Putamen (tissue), 1 donor: ENCODE measurements at regions not wholly inside any gene's neighbourhood (a gene's known extent, or its start where the extent isn't known, plus 50 kb on each side); places are given as distances from the start of the nearest gene placed in this dataset.
"Not testable (repeated sequence)": the region's sequence is repeated elsewhere in the genome, so short reads cannot be mapped to it uniquely, and the experiment has no call there.

ENCODE experiments used
- DNase-seq: peaks from one replicate; pipeline ENCODE4 v3.0.0-alpha.2; 2016; ENCODE audit warnings: low spot score

DNA sequence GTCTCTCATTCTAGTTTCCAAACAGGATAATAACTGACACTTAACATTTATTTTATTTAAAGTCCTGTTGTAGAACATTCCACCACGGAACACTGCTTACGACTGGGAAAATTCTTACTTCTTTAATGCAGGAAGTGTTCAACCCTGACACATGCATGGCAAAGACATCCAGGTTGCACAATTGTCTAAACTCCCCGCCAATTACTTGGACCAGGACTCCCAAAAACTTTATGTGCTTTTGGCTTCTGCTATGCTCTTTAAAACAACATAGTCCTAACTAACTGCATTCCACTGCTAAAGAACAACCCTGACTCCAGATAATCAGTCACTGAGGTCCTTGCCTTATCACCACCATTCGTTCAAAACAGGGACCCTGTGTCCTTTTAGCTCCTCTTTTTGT is 995.8 kb downstream of the LTN1 start:
- DNase-seq, result not testable (repeated sequence)

DNA sequence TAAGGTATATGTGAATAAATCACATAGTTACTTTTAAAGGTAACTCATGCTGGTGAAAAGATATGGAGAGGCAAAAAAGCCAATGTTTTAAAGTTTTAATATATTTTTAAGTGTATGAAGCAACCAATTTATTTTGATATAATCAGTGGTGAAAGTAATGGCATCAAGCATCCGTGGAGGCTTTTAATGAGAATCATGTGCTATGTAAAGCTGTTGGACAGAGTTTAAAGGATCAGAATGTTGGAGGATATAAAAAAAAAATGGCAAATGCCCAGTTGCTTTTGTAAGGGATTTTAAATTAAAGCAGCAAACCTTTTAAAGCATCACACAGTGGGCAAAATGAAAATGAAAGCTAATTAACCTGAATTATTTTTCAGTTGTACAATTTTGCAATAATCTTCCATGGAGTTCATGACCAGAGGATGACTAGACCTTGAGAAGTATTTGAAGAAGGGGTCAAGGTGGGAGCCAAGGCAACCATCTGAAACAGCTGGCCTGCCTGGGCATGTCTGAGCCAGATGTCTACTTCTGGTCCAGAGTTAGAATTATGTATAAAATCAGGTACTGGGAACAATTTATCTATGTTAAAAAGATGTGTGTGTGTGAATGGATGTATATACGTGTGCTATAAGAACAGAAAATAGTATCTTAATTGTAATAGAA is 1007.9 kb downstream of the LTN1 start:
- not testable (repeated sequence) for DNase-seq

DNA sequence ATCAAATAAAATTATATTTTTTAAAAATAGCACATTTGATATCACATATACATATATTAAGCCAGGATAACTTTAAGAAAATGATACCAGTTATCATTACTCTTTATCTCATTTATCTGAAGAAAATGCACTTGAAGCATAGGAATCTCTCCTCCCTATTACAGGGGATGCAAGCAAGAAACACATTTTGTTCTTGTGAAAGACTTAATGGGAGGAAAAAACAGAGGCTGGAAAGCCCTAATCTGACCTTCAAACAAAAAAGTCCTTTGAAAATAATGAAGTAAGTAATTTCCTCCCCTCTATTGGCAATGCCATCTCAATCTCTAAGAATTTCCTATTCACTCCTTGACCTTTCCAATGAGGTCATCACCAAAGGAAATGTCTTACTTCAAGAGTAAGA is 1012.6 kb upstream of the ADAMTS5 start:
- not testable (repeated sequence) for DNase-seq

DNA sequence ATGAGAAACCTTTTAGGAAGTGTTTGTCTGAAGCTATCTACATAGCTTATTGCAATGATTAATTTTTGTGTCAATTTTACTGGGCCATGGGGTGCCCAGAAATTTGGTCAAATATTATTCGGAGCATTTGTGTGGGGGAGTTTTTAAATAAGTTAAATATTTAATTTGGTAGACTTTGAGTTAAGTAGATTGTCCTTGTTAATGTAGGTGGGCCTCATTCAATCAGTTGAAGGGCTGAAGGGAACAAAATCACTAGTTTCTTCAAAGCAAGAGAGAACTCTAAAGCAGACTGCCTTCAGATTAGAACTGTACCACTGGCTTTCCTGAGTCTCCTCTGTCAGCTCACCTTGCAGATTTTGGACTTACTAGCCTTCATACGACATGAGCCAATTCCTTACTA is 1008.6 kb upstream of the ADAMTS5 start:
- DNase-seq, result no peak

DNA sequence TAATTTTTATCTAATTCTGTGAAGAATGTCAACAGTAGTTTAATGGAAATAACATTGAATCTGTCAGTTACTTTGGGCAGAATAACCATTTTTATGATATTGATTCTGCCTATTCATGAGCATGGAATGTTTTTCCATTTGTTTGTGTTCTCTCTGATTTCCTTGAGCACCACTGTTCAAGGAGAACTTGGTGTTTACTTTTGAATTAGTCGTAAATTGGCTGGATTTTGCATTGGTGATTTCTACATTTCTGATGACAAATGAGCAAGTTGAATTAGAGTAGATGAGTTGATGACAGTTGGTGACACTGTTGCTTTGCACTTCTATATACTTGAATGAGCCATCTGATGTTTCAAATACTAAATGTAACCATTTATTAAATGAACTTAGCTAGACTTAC is 1007.3 kb upstream of the ADAMTS5 start:
- not testable (repeated sequence) for DNase-seq

DNA sequence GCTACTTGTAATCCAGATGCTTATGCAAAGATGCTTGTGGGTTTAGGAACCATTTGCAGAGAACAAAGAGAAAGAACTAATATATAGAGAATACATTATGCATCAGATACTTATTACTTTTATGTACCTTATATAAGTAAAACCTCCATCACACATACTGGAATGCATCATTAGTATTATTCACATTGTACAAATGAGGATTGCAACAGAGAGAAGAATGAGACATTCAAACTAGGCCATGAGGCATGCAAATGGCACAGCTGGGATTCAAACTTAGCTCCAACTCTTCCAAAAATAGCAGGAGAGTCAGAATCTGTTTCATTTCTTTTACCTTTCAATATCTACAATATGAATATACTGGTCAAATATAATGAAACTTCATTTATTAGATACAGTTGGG is 1001.4 kb upstream of the ADAMTS5 start:
- not testable (repeated sequence) for DNase-seq

DNA sequence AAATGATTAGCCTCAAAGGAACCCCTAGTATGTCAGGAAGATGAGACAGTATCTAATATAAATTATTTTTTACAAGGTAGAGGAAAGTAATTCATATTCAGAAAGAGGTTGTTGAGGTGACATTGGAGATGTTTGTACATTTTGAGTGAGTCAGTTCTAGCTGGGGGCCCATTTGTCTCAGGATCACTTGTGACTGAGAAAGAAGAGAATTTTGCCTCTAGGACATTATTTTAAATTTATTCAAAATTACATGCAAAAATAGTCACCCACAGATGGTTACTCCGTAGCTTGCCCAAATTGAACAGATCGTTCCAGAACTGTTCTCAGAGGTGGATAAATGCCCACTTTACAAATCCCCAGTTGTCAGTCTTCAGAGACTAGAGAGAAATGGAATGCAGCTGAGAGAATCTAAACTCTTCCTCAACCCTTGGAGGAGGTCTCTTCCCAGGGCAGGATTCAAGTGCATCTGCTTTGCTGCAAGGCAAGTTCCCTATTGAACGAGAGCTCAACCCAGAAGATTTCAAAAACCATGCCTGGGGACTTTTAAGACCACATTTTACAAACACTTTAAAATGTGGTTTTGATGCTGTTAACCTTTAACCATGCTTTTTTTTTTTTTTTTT is 987.8 kb upstream of the ADAMTS5 start:
- no peak for DNase-seq

DNA sequence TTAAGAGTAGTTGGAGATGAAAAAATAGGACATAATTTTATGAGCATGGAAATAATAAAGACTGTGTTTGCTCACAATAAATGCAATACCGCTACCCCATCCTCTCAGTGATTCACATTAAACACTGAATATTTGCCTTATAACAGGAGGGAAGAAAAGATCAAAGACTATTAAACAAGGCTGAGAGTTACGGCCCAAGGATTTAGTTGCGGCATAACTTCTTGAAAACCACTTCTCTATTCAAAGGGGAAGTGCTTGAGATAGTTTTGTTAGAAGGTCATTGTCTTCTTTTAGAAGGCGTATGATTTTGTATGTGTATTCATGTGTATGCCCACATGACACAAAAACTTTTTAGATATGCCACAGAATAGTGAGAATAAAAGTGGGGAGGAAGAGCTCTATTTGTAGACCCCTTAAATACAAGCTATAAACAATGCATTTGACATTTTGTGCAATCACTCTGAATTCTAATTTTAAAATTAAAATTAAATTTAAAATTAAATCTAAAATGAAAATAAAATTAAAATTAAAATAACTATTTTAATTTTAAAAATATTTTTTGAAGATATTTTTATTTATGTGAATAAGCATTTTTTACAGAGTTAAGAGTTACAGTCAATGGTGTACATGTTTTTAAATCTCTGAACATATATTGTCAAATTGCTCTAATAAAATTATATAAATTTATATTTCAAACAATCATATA is 986.6 kb upstream of the ADAMTS5 start:
- DNase-seq, result no peak

DNA sequence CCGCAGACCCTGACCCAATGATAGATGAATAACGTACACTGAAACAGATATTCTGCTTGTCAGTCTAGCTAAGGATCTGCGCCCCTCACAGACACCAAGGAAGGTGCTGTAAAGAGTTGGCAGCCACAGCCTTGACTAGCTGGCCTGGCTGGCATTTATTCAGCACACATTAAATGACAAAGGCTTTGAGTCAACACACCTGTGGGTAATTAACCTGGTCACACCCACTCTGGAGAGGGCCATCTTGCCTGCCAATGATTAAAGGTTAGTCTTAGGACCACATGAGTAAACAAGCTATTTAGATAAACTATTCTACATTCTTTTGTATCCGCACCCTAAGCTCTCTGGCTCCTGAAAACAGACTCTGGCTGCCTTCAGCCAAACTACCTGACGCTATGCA is 982.2 kb upstream of the ADAMTS5 start:
- DNase-seq, result not testable (repeated sequence)

DNA sequence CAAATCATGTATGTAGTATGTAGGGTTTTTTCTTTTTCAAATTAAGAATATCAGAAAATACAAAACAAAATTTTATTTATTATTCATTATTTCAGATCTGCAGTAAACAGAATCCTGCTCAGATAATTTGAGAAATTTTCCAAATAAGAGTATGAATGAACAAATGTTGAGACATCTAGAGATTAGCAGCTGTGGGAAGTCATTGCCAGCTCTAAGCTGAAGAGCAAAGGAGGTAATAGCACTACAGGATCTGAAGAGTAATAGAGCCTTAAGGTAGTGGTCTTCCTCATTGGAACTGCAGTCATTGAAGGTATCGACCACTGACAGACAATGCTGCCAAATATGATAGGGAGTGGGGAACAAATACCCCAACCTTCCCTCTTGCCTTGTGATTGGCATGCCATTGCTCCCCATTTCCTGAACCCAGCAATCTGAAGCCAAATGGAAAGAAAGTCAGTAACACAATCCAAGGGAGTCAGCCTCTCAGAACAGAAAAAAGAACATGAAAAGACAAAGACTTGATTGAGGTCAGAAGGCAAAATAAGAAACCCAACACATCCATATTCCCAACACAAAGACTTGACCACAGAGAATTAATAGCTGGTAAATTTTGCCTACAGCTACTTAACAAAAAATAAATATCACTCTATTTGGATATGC is 963.4 kb upstream of the ADAMTS5 start:
- not testable (repeated sequence) for DNase-seq

DNA sequence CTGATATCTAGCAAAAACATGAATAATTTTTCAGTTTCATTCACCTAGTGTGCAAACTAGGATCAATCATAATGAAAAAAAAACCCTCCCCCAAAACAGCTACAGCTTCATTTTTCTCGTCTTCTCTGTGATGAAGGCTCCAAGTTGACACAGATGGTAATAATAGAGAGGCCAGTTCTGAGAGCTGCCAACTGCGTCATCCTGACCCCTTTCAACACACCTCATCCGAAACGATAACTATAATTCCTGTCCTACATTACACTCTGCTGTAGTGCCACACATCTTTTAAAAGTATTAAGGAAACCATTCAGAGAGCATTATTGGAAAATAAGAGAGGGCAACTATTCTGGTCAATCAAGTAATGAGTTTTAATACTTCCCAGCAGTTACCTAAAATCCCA is 962.3 kb upstream of the ADAMTS5 start:
- DNase-seq, result not testable (repeated sequence)

DNA sequence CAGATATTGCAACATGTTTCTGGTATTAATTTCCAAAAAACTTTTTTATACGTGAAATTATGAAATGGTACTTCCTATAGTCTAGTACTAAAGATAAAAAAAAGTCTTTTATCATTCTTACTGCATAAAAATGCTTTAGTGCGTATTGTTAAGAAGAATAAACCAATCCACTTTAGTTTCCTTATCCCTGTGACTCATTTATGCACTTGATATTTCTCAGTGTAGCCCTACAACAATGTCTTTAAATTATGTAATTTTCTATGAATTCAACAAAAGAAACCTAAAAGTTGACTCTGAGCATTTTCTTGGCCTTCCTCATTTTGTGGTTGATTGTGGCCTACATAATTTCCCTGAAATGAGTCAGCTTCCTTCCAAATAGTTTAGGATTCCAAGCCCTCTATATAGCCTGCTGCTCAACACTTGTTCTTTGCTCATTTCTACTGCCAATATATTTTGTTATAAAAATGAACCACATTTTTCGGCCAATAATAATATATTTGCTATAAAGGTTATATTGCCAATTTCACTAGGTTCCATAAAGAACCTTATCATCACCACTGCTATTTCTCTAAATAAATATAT is 961.7 kb upstream of the ADAMTS5 start:
- not testable (repeated sequence) for DNase-seq

DNA sequence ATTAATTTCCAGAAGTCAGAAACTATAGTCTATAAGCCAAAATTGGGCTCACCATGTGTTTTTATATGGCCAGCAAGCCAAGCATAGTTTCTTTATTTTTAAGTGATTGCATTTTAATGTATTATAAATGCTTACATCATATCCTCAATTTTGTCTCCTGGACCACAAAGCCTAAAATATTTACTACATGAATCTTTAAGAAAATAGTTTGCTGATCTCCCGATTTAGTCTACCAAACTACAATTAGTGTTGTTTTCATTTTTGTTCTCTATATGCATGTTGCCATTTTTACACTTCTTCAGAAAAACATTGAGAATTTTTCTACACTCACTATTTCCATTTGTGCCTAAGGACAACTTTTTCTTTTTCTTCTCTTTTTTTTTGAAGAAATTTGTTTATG is 954.5 kb upstream of the ADAMTS5 start:
- not testable (repeated sequence) for DNase-seq

DNA sequence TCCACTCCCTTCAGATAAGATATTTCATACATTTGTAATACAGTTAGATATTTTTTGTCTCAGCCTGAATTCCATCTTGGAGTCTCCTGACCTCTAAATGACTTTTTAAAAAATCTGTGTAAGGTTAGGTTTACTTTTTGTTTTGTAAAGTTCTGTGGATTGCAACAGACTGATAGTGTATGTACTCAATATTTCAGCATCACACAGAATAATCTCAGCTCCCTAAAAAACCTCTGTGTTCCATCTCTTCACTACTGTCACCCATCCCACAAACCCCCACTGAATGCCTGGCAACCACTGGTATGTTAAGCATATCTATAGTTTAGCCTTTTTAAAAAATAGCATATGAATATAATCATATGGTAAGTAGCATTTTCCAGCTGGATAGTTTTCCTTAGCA is 951.1 kb upstream of the ADAMTS5 start:
- not testable (repeated sequence) for DNase-seq

DNA sequence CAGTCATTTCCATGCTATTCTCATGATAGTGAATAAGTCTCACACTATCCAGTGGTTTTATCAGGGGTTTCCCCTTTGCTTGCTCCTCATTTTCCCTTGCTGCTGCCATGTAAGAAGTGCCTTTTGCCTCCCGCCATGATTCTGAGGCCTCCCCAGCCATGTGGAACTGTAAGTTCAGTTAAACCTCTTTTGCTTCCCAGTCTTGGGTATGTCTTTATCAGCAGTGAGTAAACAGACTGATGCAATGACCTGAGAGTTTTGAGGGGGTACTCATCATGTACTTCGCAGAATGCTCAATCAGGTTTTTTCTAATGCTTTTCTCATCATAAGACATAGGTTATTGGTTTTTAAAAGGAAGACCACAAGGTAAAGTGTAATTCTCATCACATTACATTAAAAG is 949.4 kb upstream of the ADAMTS5 start:
- not testable (repeated sequence) for DNase-seq

DNA sequence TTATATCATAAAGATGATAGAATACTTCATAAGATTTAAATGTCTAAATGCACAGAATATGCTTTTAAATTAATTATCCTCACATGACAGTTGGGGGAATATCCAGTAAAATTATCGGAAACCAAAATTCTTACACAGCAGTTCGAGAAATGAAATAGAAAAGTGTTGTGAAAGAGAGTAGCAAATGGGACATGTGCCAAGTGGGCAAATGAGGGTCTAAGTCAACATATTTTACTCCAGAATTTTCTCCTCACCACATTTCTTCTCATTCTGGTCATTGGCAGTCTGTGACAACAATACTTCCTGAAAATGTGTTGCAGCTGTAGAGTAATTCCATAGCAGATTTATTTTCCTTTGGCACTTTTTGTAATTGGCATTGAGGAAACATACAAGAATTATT is 945.2 kb upstream of the ADAMTS5 start:
- DNase-seq, result not testable (repeated sequence)

DNA sequence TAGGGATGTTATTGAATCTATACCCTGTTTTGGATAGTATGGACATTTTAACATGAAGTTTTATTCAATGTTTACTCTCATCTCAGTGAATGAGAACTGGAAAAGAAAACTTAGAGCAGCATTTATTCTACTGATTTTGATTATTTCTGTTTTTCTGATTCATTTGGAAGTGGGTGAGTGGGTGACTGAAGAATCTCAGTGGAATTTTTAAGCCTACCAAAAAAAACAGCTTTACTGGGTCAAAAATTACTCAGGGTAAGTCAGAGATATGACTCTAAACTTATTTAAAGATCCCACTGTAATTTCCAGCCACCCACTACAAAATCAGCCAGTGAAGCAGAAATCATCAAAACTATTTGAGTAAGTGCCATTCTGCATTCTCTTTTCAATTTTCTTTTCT is 942.6 kb upstream of the ADAMTS5 start:
- DNase-seq, result not testable (repeated sequence)

DNA sequence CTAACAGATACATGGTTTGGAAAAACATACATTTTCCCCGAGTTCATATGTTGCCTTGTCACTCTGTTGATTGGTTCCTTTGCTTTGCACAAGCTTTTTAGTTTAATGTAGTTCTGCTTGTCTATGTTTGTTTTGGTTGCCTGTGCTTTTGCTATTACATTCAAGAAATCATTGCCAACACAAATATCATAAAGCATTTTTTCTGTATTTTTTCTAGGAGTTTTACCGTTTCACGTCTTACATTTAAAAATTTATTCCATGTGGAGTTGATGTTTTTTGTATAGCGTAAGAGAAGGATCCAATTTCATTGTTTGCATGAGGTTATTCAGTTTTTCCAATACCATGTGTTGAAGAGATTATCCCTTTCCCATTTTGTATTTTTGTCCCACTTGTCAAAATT is 941.9 kb upstream of the ADAMTS5 start:
- not testable (repeated sequence) for DNase-seq

DNA sequence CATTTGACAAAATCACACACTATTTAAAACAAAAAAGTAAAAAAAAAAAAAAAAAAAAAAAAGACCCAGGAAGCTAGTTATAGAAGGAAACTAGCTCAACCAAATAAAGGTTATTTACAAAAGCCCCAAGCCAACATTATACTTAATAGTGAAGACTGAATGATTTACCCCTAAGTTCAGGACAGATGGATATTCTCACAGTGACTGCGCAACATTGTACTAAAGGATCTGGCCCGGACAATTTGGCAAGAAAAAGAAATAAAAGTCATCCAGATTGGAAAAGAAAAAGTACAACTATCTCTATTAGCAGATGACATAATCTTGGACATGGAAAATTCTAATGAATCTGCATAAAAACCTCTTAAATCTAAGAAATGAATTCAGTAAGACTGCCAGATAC is 936.0 kb upstream of the ADAMTS5 start:
- DNase-seq, result not testable (repeated sequence)

DNA sequence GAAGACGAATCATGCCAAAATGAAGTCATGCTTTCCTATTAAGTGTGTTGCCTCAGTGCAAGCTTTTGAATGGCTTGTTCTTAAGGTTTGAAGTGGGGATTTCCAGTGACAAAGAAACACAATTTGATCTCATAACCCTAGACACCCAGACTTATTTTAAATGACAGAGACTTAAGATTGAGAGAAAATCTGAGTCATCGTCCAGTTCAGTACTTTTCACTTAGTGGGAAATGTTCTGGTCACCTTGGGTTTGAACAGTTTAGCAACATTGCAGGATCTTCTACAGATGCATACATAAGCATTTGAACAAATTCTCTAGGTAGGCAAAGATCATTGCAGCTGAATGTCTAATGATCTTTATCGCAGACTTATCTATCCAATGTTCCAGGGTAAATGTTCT is 926.7 kb upstream of the ADAMTS5 start:
- not testable (repeated sequence) for DNase-seq

DNA sequence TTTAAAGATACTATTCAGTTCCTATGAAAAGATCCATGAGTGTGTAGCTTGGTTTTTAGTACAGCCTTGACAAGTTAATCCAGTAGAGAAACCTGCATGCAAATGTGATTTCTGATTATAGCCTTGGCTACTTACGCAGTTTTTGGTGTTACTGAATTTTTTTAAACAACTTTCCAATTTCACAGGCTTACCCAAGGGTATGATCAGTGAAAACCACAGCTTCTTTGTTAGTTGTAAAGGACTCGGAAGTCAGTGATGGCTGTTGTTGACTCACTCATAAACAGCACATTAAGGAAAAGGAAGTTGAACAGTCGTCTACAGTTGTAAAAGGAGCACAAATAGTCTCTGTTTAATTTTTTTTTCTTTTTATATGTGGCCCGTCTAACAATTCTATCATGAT is 924.6 kb upstream of the ADAMTS5 start:
- DNase-seq, result not testable (repeated sequence)

DNA sequence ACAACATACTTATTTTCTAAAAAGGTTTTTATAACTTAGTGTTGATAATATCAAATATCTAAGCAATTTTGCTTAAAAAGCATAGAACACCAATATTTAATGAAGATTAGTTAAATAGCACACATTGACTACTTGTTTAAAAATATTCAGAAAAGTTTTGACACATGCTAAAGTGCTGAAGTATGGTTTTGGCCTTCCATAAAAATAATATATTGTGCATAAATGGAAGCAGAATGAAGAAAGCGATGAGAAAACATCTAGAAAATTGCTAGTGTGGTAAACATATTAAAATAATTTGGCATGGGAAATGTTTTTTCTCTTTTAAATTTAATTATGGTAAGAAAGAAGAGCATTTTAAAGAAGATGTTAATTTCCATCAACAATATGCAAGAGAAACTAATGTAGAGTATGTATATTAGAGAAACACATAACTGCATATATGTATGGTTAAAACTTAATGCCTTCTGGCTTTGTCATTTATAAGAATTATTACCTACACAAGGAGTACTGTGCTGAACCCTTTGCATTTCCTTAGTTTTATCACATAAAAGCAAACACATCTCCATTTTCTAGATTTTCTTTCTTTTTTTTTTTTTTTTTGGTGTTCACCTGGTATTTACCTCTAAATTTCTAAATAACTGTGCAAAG is 921.0 kb upstream of the ADAMTS5 start:
- not testable (repeated sequence) for DNase-seq
